BLaER1 treated with 17β-estradiol and CSF1 and Interleukin-3, amounts not matched to agents 10 nM and 100 nM (cell line): ENCODE measurements at regions not wholly inside any gene's neighbourhood (a gene's known extent, or its start where the extent isn't known, plus 50 kb on each side); places are given as distances from the start of the nearest gene placed in this dataset.

ENCODE experiments used
- H3K27ac ChIP-seq, 11 experiments: shearing (Covaris generic); formaldehyde crosslinking; 2 replicates each; pipeline ENCODE4 v1.8.1; 2022
- H3K27me3 ChIP-seq, 11 experiments: shearing (Covaris generic); formaldehyde crosslinking; 2 replicates each; pipeline ENCODE4 v1.8.1; 2022
- H3K36me3 ChIP-seq, 11 experiments: shearing (Covaris generic); formaldehyde crosslinking; 2 replicates each; pipeline ENCODE4 v1.8.1; 2022
- H3K4me1 ChIP-seq, 10 experiments: shearing (Covaris generic); formaldehyde crosslinking; 2 replicates each; pipeline ENCODE4 v1.8.1; 2022
- H3K4me2 ChIP-seq, 11 experiments: shearing (Covaris generic); formaldehyde crosslinking; 2 replicates each; pipeline ENCODE4 v1.8.1; 2022
- H3K4me3 ChIP-seq, 10 experiments: shearing (Covaris generic); formaldehyde crosslinking; 2 replicates each; pipeline ENCODE4 v1.8.1; 2022
- H3K9ac ChIP-seq, 11 experiments: shearing (Covaris generic); formaldehyde crosslinking; 2 replicates each; pipeline ENCODE4 v1.8.1; 2022
- H3K9me3 ChIP-seq, 11 experiments: shearing (Covaris generic); formaldehyde crosslinking; replicated peaks in 1 of 11; 2 replicates each; pipeline ENCODE4 v1.8.1; 2022
- H4K20me1 ChIP-seq, 11 experiments: shearing (Covaris generic); formaldehyde crosslinking; 2 replicates each; pipeline ENCODE4 v1.8.1; 2022
- Cebpa-rat ChIP-seq, 11 experiments: shearing (Covaris generic); IDR thresholded peaks; 2 replicates each; pipeline ENCODE4 v1.8.1; 2022

GRCh38 chr2:19456705-19457309, 98.4 kb upstream of the OSR1 start:
- Histone ChIP-seq H3K27ac (no peak overlapping the region), H3K36me3 (no peaks in the 10 kb centered on the region), H3K9me3 (peaks cover 12 to 21% (median 16%) of the 10 kb centered on the region in 11 experiments), H3K27me3 (peaks cover 0 to 8% (median 0%) of the 10 kb centered on the region in 11 experiments; a peak in 2 of 22 replicates), H4K20me1 (no peaks in the 10 kb centered on the region), H3K4me1 (no peaks in the 10 kb centered on the region), H3K4me2 (no peak overlapping the region), H3K9ac (no peak overlapping the region), H3K4me3 (no peak overlapping the region)
- no peak for TF ChIP-seq Cebpa-rat (IDR thresholded peaks at IDR 0.05)

GRCh38 chr2:19454125-19454524, 95.7 kb upstream of the OSR1 start:
- Histone ChIP-seq H3K36me3 (no peaks in the 10 kb centered on the region), H3K4me2 (no peak overlapping the region), H3K4me3 (no peak overlapping the region), H3K9ac (no peak overlapping the region), H4K20me1 (no peaks in the 10 kb centered on the region), H3K27ac (no peak overlapping the region), H3K27me3 (peaks cover 0 to 3% (median 0%) of the 10 kb centered on the region in 11 experiments; a peak in 1 of 22 replicates), H3K9me3 (peaks cover 12 to 21% (median 16%) of the 10 kb centered on the region in 11 experiments), H3K4me1 (no peaks in the 10 kb centered on the region)
- no peak for TF ChIP-seq Cebpa-rat (IDR thresholded peaks at IDR 0.05)

GRCh38 chr2:19442731-19443130, 84.3 kb upstream of the OSR1 start:
- no peak for TF ChIP-seq Cebpa-rat (IDR thresholded peaks at IDR 0.05)
- no peak overlapping the region for H3K27ac ChIP-seq
- no peak overlapping the region for H3K4me2 ChIP-seq
- H3K9ac ChIP-seq = no peak overlapping the region
- no peaks in the 10 kb centered on the region for H3K27me3 ChIP-seq
- no peaks in the 10 kb centered on the region for H3K36me3 ChIP-seq
- peaks cover 0 to 18% (median 7%) of the 10 kb centered on the region in 11 experiments; a peak in 7 of 22 replicates for H3K9me3 ChIP-seq
- H4K20me1 ChIP-seq = no peaks in the 10 kb centered on the region
- H3K4me3 ChIP-seq = no peak overlapping the region
- H3K4me1 ChIP-seq = no peaks in the 10 kb centered on the region

DNA sequence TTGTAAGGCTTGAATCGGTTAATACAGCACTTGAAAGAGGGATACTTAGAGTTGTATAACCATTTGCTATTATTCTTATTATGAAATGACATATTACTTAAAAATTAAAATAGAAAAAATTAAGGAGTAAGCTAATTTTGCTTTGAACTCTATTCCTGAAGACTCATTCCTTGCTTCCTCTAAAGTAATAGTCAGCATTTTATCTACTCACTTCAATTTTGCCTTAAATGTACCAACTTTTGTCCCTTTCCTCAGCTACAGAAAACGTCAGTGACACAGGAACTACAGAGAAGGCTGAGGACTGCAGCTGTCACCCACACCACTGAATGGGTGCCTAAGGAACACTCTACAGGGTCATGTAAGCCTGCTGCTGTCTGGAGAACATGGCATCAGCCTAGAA, 80.7 kb upstream of the OSR1 start:
- Histone ChIP-seq H3K4me2 (no peak overlapping the region), H3K27ac (no peak overlapping the region), H3K4me3 (no peak overlapping the region), H4K20me1 (no peaks in the 10 kb centered on the region), H3K4me1 (no peaks in the 10 kb centered on the region), H3K27me3 (no peaks in the 10 kb centered on the region), H3K9me3 (peaks cover 0 to 3% (median 0%) of the 10 kb centered on the region in 11 experiments; a peak in 1 of 22 replicates), H3K9ac (no peak overlapping the region), H3K36me3 (no peaks in the 10 kb centered on the region)
- no peak for TF ChIP-seq Cebpa-rat (IDR thresholded peaks at IDR 0.05)

GRCh38 chr2:19435815-19436214, 77.4 kb upstream of the OSR1 start:
- no peak for TF ChIP-seq Cebpa-rat (IDR thresholded peaks at IDR 0.05)

DNA sequence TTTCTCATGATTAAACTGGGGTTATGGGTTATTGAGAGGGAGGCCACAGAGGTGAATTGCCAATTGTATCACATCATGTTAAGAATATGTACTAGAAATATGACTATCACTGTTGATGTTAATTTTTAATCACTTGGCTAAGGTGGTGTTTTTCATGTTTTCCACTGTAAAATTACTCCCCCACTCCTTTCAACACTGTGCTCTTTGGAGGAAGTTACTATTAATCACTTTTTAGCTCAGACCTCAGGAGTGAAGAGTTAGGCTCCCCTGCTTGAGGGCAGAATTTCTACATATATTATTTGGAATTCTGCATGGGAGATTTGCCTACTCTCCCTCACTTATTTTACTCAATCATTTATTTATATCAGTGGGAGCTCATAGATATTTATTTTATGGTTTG, 76.0 kb upstream of the OSR1 start:
- Histone ChIP-seq H3K27ac (no peak overlapping the region), H3K9ac (no peak overlapping the region), H3K4me3 (no peak overlapping the region), H3K27me3 (no peaks in the 10 kb centered on the region), H4K20me1 (no peaks in the 10 kb centered on the region), H3K9me3 (no peaks in the 10 kb centered on the region), H3K4me1 (no peaks in the 10 kb centered on the region), H3K36me3 (no peaks in the 10 kb centered on the region), H3K4me2 (no peak overlapping the region)
- TF ChIP-seq Cebpa-rat (IDR thresholded peaks at IDR 0.05) = no peak

More at GRCh38 chr2:19435815-19436214, 77.4 kb upstream of the OSR1 start:
- no peak overlapping the region for H3K4me2 ChIP-seq
- H3K36me3 ChIP-seq = no peaks in the 10 kb centered on the region
- H3K27ac ChIP-seq = no peak overlapping the region
- no peak overlapping the region for H3K9ac ChIP-seq
- H3K27me3 ChIP-seq = no peaks in the 10 kb centered on the region
- peaks cover 0 to 3% (median 0%) of the 10 kb centered on the region in 11 experiments; a peak in 1 of 22 replicates for H3K9me3 ChIP-seq
- H3K4me1 ChIP-seq = no peaks in the 10 kb centered on the region
- H3K4me3 ChIP-seq = no peak overlapping the region
- no peaks in the 10 kb centered on the region for H4K20me1 ChIP-seq

DNA sequence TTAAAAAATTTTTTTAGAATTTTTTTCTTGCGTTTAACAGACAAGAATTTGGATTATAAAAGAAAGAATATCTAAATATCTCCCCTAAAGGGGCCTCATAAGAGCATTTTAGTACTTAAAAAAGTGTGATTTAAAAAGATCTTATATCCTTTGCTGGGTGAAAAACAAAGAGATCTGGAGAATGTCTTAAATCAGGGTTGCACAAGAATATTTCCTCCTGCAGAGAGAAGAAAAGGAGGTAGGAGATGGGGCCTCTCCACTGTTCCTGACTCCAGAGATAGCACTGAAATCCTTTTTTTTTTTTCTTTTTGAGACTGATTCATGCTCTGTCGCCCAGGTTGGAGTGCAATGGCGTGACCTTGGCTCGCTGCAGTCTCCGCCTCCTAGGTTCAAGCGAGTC, 68.5 kb upstream of the OSR1 start:
- Histone ChIP-seq H3K4me1 (no peaks in the 10 kb centered on the region), H3K4me3 (no peak overlapping the region), H3K9me3 (no peaks in the 10 kb centered on the region), H3K27ac (no peak overlapping the region), H4K20me1 (no peaks in the 10 kb centered on the region), H3K9ac (no peak overlapping the region), H3K27me3 (no peaks in the 10 kb centered on the region), H3K36me3 (no peaks in the 10 kb centered on the region), H3K4me2 (no peak overlapping the region)
- TF ChIP-seq Cebpa-rat (IDR thresholded peaks at IDR 0.05) = no peak

DNA sequence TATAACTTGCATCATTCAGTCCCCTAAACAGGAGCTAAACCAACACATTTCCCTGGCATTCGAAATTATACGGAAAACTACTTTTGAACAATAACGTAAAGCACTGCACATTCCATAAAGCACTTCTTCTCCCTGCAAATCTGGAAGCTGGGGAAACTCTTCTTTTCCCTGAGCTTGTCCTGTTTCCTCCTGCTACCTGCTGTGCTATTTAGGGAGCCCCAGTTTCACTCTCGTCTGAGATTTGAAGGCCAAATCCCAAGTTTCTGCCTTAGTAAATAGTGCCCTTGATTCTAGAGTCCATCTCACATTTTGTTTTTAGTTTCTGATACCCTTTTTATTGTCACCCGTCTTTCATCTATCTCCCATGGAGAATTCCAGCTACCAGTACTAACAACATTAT, 67.7 kb upstream of the OSR1 start:
- Histone ChIP-seq H3K9ac (no peak overlapping the region), H3K4me1 (no peaks in the 10 kb centered on the region), H3K4me2 (no peak overlapping the region), H3K27me3 (no peaks in the 10 kb centered on the region), H3K36me3 (no peaks in the 10 kb centered on the region), H3K27ac (no peak overlapping the region), H3K9me3 (no peaks in the 10 kb centered on the region), H3K4me3 (no peak overlapping the region), H4K20me1 (no peaks in the 10 kb centered on the region)
- no peak for TF ChIP-seq Cebpa-rat (IDR thresholded peaks at IDR 0.05)

DNA sequence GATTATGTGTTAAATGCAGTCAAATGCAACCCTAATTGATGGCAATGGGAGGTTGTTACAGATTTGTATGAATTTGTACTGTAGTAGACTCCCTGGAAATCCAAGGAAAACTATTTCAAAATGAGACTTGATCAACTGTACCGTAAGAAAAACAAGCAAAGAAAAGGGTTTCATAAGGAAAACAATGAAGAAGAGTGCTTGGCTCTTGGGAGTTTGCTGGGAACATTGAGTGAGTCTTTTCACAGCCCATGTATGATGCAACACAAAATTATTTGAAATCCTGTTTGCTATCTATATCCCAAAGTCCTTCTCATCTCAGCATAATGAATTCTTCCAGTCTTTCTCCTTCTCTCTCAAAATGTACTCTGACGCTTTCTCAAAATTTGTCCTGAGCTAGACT, 67.0 kb upstream of the OSR1 start:
- no peaks in the 10 kb centered on the region for H3K4me1 ChIP-seq
- no peak for TF ChIP-seq Cebpa-rat (IDR thresholded peaks at IDR 0.05)
- H3K27ac ChIP-seq = no peak overlapping the region
- H3K4me3 ChIP-seq = no peak overlapping the region
- no peak overlapping the region for H3K9ac ChIP-seq
- H3K36me3 ChIP-seq = no peaks in the 10 kb centered on the region
- H3K4me2 ChIP-seq = no peak overlapping the region
- H3K9me3 ChIP-seq = no peaks in the 10 kb centered on the region
- H3K27me3 ChIP-seq = no peaks in the 10 kb centered on the region
- H4K20me1 ChIP-seq = no peaks in the 10 kb centered on the region

DNA sequence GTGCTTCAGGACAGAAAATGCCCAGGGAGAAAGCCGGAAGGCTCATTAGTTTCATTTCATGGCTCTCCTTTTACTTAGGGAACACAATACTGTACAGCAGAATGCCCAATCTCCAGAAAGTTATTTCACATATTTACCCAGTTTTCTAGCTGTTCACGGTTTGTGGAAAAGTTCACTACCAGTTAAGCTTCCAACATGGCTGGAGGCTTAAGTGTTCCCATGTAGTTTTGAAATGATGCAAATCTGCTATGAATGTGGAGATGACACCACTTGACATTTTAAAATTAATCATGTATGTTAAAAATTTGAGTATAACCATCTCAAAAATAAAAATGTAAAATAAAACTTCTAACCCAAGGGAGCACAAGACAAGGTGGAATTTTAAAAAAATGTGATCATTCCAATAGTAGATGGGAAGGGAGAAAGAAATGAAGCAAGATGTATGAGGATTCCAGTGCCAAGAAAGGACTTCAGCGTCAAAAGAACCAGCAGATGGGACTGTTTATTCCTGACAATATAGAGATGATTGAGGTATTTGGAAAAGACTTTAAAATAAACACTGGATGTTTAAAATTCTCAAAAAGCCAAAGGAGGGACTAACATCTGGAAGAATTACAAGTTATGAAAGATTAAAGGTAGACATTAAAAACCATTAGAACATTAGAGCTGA, 60.9 kb upstream of the OSR1 start:
- Histone ChIP-seq H3K4me2 (no peak overlapping the region), H3K9ac (no peak overlapping the region), H3K27ac (no peak overlapping the region), H3K27me3 (no peaks in the 10 kb centered on the region), H3K4me1 (no peaks in the 10 kb centered on the region), H4K20me1 (no peaks in the 10 kb centered on the region), H3K4me3 (no peak overlapping the region), H3K36me3 (no peaks in the 10 kb centered on the region), H3K9me3 (no peaks in the 10 kb centered on the region)
- TF ChIP-seq Cebpa-rat (IDR thresholded peaks at IDR 0.05) = no peak
